IPS-18c (cell line): ENCODE measurements at regions not wholly inside any gene's neighbourhood (a gene's known extent, or its start where the extent isn't known, plus 50 kb on each side); places are given as distances from the start of the nearest gene placed in this dataset.

Experiments used
- H3K4me3 ChIP-seq: 2 replicates; pipeline ENCODE4 v1.7.0; 2013; ENCODE audit warnings: low read depth, mild to moderate bottlenecking, low read length, moderate library complexity; ENCODE audit not compliant: insufficient read depth
- H3K9me3 ChIP-seq: one replicate; pipeline ENCODE4 v1.6.1; 2013; ENCODE audit warnings: mild to moderate bottlenecking, low read length, moderate library complexity; ENCODE audit not compliant: control insufficient read depth, insufficient read depth

DNA sequence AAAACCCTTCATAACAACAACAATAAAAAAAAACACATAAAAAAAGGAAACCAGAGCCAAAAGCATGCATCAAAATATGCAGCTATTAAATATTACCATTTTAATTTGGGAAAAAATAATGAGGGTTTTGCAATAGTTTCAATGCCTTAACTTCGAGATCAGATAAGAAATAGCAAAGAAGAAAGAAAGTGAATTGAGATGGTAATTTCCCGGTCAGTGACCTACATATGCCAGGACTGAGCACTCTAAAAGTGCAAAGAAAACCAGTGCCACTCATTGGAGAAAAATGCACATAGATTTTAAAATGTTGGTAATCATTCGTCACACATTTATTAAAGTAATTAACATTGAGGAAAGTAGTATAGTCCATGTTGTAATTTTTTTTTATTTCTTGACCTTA is 944.2 kb downstream of the EFNB2 start:
- H3K4me3 ChIP-seq = no peak overlapping the region

DNA sequence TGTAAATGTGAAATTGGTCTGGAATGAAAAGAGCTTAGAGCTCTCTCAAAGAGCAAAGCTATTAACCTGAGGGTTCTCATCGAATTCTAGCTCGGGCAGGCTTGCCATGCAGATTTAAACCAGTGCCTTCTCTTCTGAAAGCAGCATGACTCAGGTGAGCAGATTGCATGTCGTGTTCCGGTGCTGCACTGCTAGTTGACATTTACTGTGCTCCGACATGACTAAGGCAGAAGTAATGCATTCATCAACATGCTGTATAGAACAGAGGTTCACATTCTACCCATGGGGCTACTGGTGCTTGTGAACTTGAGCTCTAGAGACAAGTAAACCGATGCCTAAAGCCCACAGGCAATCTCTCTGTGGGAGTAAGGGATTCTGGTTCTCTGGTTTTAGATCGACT is 947.7 kb downstream of the EFNB2 start:
- Histone ChIP-seq H3K9me3 (no peaks in the 10 kb centered on the region), H3K4me3 (no peak overlapping the region)

More for the DNA sequence above, 944.2 kb downstream of the EFNB2 start:
- H3K9me3 ChIP-seq = no peaks in the 10 kb centered on the region

DNA sequence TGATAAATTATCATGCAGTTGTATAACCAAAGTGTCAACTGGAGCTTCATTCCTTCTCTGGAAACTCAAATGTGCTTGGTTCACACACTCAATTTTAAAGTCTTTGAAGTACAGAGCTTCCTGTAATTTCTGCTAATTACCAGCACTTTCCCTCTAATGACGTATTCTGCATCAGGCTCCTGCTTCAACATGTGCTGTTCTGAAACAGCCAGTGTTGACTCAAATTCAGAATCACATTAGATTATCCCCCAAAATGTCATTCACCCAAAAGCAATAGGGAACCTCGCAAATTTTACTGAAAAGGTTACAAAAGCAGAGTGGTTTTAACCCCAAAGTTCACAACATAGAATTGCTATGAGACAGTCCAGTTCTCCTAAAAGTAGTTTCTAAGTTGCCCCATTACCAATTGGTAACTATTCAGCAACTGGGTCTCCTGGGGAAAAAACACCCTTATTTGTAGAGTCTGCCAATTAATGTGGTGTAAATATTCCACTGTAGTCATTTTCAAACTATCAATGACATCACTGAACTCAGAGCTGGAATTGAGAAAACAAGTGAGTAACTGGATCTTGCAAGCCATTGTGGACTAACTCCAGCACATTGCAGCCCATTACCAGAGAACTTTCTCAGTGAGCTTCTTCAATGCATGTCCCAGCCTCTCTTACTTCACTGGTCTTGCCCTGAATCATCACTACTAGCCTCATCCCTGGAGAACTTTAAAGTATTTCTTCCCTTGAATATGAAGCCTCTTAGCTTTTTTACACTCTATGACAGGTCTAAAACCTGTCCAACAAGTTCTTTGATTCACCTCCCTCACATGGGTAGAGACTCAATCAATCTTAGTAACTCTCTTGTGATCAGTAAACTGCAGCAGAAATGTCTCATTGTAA is 955.4 kb downstream of the EFNB2 start:
- peaks cover 2% of the 10 kb centered on the region for H3K9me3 ChIP-seq
- H3K4me3 ChIP-seq = no peak overlapping the region

DNA sequence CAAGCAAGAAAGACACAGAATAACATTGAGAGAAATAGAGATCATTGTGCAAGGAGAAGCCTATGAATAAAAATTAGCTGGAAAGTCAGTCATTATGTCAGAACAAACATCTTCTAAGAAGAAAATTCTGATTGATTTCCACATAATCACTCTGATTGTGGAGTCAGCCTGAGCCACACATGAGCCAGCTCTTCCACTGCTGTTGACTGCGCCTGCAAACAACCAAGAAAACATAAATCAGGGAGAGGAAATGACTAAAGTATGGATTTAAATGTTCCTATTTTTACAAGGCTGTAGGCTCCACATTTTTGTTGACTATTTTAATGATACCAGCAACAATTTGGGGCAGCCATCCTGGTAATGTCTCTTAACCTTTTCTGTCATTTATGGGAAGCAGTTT is 962.3 kb downstream of the EFNB2 start:
- H3K4me3 ChIP-seq = no peak overlapping the region
- H3K9me3 ChIP-seq = peaks cover 4% of the 10 kb centered on the region

DNA sequence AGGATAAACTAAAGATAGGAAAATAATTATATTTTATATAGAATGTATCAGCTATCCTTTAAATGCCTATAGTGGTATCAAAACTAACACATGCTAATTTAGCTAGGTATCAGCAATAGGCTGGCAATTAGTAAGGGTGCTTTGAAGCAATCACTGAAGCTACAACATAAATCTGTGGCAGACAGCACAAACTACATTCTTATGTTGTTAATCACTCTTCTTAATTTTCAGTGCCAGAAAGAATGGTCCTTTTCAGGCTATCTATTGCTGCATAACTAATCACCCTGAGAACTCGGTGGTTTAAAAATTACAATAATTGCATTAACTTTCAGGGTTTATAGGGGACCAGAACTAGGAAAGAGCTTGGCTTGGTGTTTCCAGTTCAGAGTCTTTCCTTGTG is 963.1 kb downstream of the EFNB2 start:
- peaks cover 4% of the 10 kb centered on the region for H3K9me3 ChIP-seq

DNA sequence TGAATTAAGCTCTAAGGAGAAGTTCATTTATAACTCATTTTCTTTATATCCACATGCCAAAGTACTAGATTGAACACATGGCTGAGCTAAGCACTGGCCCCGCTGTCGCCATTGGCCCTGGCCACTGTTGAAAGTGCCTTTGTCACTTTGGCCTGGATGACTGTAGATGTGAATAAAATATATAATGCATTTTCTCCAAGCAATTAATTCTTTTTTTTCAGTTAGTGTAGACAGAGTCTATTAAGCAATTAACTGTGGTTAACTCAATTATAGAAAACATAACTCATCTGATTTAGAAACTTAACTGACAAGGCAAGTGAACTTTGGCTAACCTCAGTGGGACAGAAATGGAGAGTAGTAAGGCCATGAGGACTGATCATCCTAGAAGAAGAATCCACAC is 965.6 kb downstream of the EFNB2 start:
- Histone ChIP-seq H3K4me3 (no peak overlapping the region), H3K9me3 (no peaks in the 10 kb centered on the region)

More for the DNA sequence above, 963.1 kb downstream of the EFNB2 start:
- no peak overlapping the region for H3K4me3 ChIP-seq

DNA sequence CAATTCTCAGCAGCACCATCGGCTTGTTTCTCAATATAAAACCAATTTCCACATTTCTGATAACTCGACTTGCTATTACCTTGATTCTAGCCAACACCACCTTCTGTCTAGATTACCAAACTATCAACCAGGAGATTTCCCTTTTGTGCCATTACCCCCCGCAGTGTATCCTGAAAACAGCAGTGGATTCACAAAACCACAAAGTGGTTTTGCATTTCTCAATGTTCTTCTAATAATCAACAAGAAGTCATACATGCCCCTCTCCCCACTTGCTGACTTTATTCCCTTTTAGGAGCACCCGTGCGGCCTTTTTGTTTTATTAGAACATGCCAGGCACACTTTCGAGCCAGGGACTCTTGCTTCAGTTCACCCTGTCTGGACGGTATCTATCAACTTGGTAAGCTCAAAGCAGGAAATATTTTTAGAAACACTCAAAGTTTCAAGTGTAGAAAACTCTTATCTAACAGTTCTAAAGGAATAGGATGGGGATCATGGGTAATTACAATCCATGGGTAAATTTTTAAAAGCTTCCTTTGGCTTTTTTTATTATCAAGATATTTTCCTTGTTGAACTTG is 967.4 kb downstream of the EFNB2 start:
- H3K4me3 ChIP-seq = no peak overlapping the region

DNA sequence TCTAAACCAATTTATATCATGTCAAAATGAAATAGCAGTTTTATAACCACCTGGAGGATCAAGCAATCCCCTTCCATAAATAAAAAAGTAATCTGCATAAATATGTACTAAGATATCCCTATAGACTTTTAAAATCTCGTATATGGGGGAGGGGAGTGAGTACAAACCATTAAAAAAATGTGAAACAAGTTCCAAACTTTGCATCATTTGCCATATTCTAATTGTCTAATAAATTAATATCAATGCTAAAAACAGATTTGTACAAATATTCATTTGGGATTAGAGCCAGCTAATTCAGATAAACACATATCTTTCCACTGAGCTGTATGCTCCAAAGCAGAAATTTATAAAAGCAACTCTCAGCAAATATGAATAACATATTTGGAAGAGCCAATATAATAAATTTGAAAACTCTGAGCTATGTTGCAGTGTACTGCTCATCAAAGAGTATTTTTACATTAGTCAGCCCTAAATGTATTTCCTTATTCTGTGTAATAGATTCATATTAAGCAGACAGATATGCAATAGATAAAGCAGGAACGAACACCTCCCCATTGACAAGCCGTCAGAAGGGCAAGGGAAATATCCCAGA is 970.2 kb downstream of the EFNB2 start:
- no peak overlapping the region for H3K4me3 ChIP-seq
- no peaks in the 10 kb centered on the region for H3K9me3 ChIP-seq

More for the DNA sequence above, 967.4 kb downstream of the EFNB2 start:
- no peaks in the 10 kb centered on the region for H3K9me3 ChIP-seq

DNA sequence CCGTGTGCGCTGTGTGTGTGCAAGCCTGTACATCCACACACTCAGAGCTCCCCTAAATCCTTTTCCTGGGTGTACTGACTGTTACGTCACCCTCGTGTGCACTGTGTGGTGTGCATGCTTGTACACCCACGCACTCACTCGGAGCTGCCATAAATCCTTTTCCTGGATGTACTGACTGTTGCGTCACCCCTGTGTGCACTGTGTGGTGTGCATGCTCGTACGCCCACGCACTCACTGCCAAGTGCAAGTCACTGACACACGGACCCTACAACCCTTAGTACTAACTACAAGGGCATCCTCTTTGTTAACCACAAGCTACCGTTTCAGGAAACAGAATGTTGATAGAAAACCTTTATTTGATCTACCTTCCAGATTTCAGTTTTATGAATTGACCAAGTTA is 983.4 kb downstream of the EFNB2 start:
- no peak overlapping the region for H3K4me3 ChIP-seq
- H3K9me3 ChIP-seq = no peaks in the 10 kb centered on the region

DNA sequence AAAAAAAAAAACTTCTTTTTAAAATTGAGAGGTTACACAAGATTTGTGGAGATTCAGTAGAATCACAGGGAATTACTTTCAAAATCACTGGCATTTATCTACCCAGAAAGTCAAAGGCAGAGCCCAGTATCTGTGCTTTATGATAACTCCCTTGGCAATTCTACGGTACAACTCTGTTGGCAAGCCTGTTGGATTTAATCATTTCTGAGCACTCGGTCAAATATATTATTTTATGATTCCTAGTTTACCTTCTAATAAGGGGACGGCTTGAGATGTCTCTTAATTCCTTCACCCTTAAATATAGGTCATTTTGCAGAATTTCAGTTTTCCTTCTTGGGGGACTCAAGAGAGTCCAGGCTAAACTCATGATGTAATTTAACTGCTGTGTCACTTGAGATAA is 987.6 kb downstream of the EFNB2 start:
- H3K9me3 ChIP-seq = no peaks in the 10 kb centered on the region
- no peak overlapping the region for H3K4me3 ChIP-seq

DNA sequence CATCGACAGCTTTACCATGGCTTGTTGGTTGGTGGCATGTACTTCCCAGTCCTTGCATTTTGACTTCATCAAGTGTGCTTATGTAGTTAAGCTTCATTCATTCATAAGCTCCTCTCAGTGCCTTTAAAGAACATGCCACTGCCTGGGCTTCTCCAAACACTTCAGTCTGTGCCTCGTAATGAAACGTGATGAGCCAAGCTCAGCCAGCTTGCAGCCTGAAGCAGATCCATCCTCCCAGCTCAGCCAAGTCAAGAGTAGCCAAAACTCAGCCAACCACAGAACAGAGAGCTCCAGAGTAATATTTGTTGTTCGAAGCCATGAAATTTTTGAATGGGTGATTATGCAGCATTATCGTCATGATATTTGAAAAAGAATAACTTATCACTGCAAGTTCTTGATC is 989.7 kb downstream of the EFNB2 start:
- no peak overlapping the region for H3K4me3 ChIP-seq
- H3K9me3 ChIP-seq = no peaks in the 10 kb centered on the region

DNA sequence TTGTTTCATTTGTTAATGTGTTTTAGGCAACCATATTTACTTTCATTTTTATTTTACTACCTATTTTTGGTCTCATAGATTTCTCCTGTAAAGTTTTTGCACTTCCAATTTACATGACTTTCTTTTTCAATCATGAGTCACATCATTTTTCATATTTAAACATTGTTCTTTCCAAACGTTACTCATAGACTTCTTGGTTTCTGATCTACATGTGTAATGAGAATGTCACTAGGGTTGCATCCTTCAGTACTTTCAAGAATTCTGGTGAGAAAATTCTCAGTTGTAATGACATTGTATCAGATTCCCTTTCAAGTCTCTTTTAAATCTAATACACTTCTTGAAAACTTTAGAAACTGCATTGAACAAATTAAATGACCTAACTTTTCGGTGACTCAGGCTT is 991.7 kb downstream of the EFNB2 start:
- Histone ChIP-seq H3K9me3 (no peaks in the 10 kb centered on the region), H3K4me3 (no peak overlapping the region)

DNA sequence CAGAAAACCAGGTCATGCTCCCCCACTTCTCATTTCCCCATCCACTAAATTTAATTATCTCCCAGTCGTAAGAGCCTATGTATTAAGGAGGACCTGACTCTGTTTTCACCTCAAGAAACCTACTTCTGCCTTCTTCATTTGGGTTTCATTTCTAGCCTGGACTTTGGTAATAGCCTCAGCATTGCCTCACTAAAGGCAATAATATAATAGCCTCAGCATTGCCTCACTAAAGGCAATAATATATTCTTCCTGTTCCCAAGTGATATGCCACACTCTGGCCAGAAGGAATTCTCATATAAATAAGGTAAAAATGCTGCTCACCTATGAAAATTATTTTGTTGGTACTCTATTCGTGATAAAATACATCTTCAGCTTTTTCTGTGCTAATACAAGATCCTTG is 993.9 kb downstream of the EFNB2 start:
- Histone ChIP-seq H3K4me3 (no peak overlapping the region), H3K9me3 (no peaks in the 10 kb centered on the region)

DNA sequence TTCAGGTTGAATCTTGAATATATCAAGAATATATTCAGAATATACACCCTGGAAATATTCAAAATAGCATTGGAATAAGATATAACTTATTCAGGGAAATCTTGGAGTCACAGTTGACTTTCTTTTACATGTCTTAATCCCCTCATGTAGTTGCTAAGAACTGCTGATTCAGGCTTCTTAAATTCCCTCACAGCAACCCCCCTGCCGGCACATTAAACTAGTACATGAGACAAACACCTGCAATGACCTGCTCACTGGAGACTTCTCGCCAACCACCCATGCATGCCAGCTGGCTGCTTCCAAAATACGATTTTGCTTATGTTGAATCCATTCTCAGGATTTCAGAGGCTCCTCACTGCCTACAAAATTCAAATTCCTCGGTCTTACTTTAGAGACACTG is 997.1 kb downstream of the EFNB2 start:
- H3K4me3 ChIP-seq = no peak overlapping the region

DNA sequence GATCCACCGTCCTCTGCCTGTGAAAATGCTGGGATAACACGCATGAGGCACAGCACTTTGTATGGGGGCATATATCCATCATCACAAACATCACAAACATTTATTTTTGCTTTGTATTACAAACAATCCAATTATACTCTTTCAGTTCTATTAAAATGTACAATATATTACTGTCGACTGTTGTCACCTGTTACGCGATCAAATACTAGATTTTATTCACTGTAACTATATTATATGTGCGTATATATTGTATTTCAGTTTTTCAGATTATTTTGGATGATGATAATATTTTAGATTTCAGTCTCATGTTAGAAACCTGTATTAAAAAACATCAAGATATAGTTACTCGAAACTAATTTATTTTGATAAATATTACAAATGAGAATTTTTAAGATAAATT is 998.3 kb downstream of the EFNB2 start:
- Histone ChIP-seq H3K4me3 (no peak overlapping the region), H3K9me3 (no peaks in the 10 kb centered on the region)

More for the DNA sequence above, 997.1 kb downstream of the EFNB2 start:
- H3K9me3 ChIP-seq = no peaks in the 10 kb centered on the region

DNA sequence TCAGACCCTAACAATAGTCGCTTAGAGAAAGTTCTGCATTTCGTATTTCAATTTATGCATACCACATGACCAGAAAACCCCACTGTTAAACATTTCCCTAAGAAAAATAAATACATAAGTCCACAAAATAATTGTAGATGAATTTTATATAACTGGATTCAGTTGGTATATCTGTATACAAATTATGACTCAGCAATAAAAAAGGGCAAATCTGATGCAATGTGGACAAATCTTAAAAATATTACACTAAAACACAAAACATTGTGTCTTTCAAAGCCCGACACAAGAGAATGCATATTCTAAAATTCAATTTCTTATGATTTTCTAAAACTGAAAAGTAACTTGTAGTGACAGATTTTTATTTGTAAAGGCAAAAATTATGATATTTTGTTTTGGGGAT is 1005.0 kb downstream of the EFNB2 start:
- Histone ChIP-seq H3K4me3 (no peak overlapping the region), H3K9me3 (no peaks in the 10 kb centered on the region)

DNA sequence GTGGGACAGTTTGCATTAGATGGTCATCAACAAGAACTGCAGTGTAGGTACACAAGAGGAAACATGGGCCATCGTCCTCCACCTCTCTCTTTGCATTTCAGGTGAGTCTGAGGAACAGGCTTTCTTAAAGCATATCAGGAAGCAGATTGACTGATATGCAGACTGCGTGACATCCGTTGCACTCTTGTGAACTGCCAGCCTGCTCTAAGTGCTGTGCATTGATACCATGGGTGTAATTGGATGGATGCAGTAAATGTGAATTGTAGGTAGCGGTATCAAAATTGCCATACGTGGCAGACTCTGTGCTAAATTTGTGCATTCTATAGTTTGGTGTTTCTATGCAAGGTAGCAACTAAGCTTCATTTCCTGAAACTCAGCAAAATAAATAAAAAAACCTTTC is 1008.3 kb downstream of the EFNB2 start:
- H3K9me3 ChIP-seq = no peaks in the 10 kb centered on the region

DNA sequence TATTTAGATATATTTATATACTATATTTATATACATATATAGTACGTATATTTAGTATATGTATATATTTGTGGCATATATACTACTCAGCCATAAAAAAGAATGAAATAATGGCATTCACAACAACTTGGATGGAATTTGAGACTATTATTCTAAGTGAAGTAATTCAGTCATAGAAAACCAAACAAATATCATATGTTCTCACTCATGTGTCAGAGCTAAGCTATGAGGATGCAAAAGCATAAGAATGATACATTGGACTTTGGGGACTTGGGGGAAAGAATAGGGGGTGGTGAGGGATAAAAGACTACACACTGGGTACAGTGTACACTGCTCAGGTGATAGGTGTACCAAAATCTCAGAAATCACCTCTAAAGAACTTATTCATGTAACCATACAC is 1015.7 kb downstream of the EFNB2 start:
- Histone ChIP-seq H3K9me3 (no peaks in the 10 kb centered on the region), H3K4me3 (no peak overlapping the region)

More for the DNA sequence above, 1008.3 kb downstream of the EFNB2 start:
- no peak overlapping the region for H3K4me3 ChIP-seq
